H1 (cell line): ENCODE measurements at regions not wholly inside any gene's neighbourhood (a gene's known extent, or its start where the extent isn't known, plus 50 kb on each side); places are given as distances from the start of the nearest gene placed in this dataset.
"Not testable (repeated sequence)": the region's sequence is repeated elsewhere in the genome, so short reads cannot be mapped to it uniquely, and the experiment has no call there.

Experiments
- CTCF ChIA-PET: fragments of 300-600 bp; sonication (Branson Sonifier 250); formaldehyde crosslinking; loops from one replicate; lab custom pipeline; 2021; ENCODE audit not compliant: partially characterized antibody; lab: Charles Lee
- POLR2A ChIA-PET: fragments of 300-600 bp; sonication (Branson Sonifier 250); formaldehyde crosslinking; loops from one replicate; lab custom pipeline; 2021; ENCODE audit warnings: inconsistent platforms; ENCODE audit not compliant: partially characterized antibody; lab: Charles Lee
- DNase-seq, 2 experiments: peaks; one replicate each; pipeline versions ENCODE4 v3.0.0 to v3.0.0-alpha.2; 2010 to 2022; ENCODE audit warnings: low spot score in 2 of 2, low read depth in 1 of 2, mixed read lengths in 1 of 2
- FAIRE-seq: peaks from 2 replicates; lab custom pipeline; 2011; peaks lifted over from hg19 to GRCh38; lab: Jason Lieb, UNC
- H2AFZ ChIP-seq: 2 replicates; pipeline ENCODE4 v1.8.1; 2012; ENCODE audit warnings: low read length, inconsistent platforms
- H2AK5ac ChIP-seq: 2 replicates; pipeline ENCODE4 v1.6.1; 2013; ENCODE audit warnings: low read depth, low read length
- H2BK120ac ChIP-seq: replicated peaks from 2 replicates; pipeline ENCODE3; 2013; ENCODE audit warnings: low read depth, low read length, inconsistent platforms
- H2BK12ac ChIP-seq: 2 replicates; pipeline ENCODE4 v1.6.1; 2013; ENCODE audit warnings: low read depth, low read length
- H2BK15ac ChIP-seq: 2 replicates; pipeline ENCODE4 v1.6.1; 2013; ENCODE audit warnings: low read length
- H2BK20ac ChIP-seq: 2 replicates; pipeline ENCODE4 v1.6.1; 2013; ENCODE audit warnings: low read length
- H2BK5ac ChIP-seq: 2 replicates; pipeline ENCODE4 v1.6.1; 2013; ENCODE audit warnings: low read depth, low read length
- H3K14ac ChIP-seq: 2 replicates; pipeline ENCODE4 v1.6.1; 2013; ENCODE audit warnings: inconsistent platforms; ENCODE audit not compliant: insufficient read length
- H3K18ac ChIP-seq: 2 replicates; pipeline ENCODE4 v1.6.1; 2013; ENCODE audit warnings: low read length; ENCODE audit errors: extremely low read depth
- H3K23ac ChIP-seq: 2 replicates; pipeline ENCODE4 v1.6.1; 2013; ENCODE audit warnings: inconsistent platforms; ENCODE audit not compliant: insufficient read length
- H3K23me2 ChIP-seq: 2 replicates; pipeline ENCODE4 v1.6.1; 2013; ENCODE audit warnings: low read depth, low read length
- H3K27ac ChIP-seq: 2 replicates; pipeline ENCODE4 v1.6.1; 2011; ENCODE audit warnings: low read depth, low read length, inconsistent platforms
- H3K27me3 ChIP-seq, 4 experiments: replicated peaks in 1 of 4; 1 replicate in 1 of 4; 2 replicates in 3 of 4; pipeline versions ENCODE4 v1.6.1 to v1.8.1; 2011 to 2013; ENCODE audit warnings: low read length in 3 of 4, mild to moderate bottlenecking in 3 of 4, inconsistent platforms in 2 of 4, mixed read lengths in 2 of 4, moderate library complexity in 1 of 4; ENCODE audit not compliant: control insufficient read depth in 3 of 4, insufficient read depth in 3 of 4; ENCODE audit errors: extremely low read depth in 1 of 4
- H3K36me3 ChIP-seq, 4 experiments: 2 replicates each; pipeline versions ENCODE4 v1.6.1 to v1.8.1; 2011 to 2013; ENCODE audit warnings: mild to moderate bottlenecking in 4 of 4, low read length in 3 of 4, moderate library complexity in 2 of 4, control low read depth in 1 of 4, inconsistent platforms in 1 of 4; ENCODE audit not compliant: insufficient read depth in 4 of 4, control insufficient read depth in 2 of 4
- H3K4ac ChIP-seq: replicated peaks from 2 replicates; pipeline ENCODE3; 2013; ENCODE audit warnings: low read length, low read depth, mixed read lengths, inconsistent platforms; ENCODE audit not compliant: insufficient read length
- H3K4me1 ChIP-seq, 4 experiments: replicated peaks in 1 of 4; 1 replicate in 1 of 4; 2 replicates in 3 of 4; pipeline versions ENCODE4 v1.6.1 to v1.8.1; 2011 to 2013; ENCODE audit warnings: low read length in 3 of 4, inconsistent platforms in 2 of 4, mixed read lengths in 1 of 4; ENCODE audit not compliant: insufficient read depth in 4 of 4, control insufficient read depth in 3 of 4
- H3K4me2 ChIP-seq, 2 experiments: 2 replicates each; pipeline versions ENCODE4 v1.6.1 to v1.8.1; 2011 to 2013; ENCODE audit warnings: low read depth in 2 of 2, low read length in 2 of 2, control low read depth in 1 of 2, inconsistent platforms in 1 of 2, mild to moderate bottlenecking in 1 of 2; ENCODE audit not compliant: insufficient read depth in 1 of 2
- H3K4me3 ChIP-seq, 4 experiments: fragments of 200-600, 300-600 bp in 1 of 4; sonication (generic), shearing (Covaris generic), sonication (Bioruptor Twin) in 1 of 4; 2 replicates each; pipeline versions ENCODE4 v1.5.1 to v1.8.1; 2011 to 2016; ENCODE audit warnings: low read length in 4 of 4, low read depth in 3 of 4, control low read depth in 2 of 4, inconsistent platforms in 2 of 4, mild to moderate bottlenecking in 2 of 4, mixed read lengths in 1 of 4, moderate library complexity in 1 of 4; ENCODE audit not compliant: insufficient read depth in 2 of 4; ENCODE audit errors: extremely low read depth in 1 of 4
- H3K56ac ChIP-seq: replicated peaks from 2 replicates; pipeline ENCODE3; 2013; ENCODE audit warnings: low read depth, mild to moderate bottlenecking, mixed read lengths, low read length, inconsistent platforms; ENCODE audit not compliant: insufficient read length
- H3K79me1 ChIP-seq: 2 replicates; pipeline ENCODE4 v1.6.1; 2013; ENCODE audit warnings: low read depth, low read length, control low read depth
- H3K79me2 ChIP-seq, 2 experiments: 2 replicates each; pipeline versions ENCODE4 v1.6.1 to v1.8.1; 2012 to 2013; ENCODE audit warnings: low read length in 2 of 2, mild to moderate bottlenecking in 2 of 2, inconsistent platforms in 1 of 2; ENCODE audit not compliant: insufficient read depth in 2 of 2, control insufficient read depth in 1 of 2
- H3K9ac ChIP-seq, 4 experiments: replicated peaks in 1 of 4; 1 replicate in 1 of 4; 2 replicates in 3 of 4; pipeline versions ENCODE4 v1.6.1 to v1.8.1; 2011 to 2013; ENCODE audit warnings: low read depth in 3 of 4, low read length in 3 of 4, control low read depth in 2 of 4, mild to moderate bottlenecking in 2 of 4, moderate library complexity in 2 of 4, inconsistent platforms in 1 of 4; ENCODE audit errors: extremely low read depth in 1 of 4
- H3K9me3 ChIP-seq, 2 experiments: 2 replicates each; pipeline versions ENCODE4 v1.6.1 to v1.8.1; 2012 to 2013; ENCODE audit warnings: mild to moderate bottlenecking in 2 of 2, moderate library complexity in 2 of 2, control low read depth in 1 of 2, inconsistent platforms in 1 of 2, low read depth in 1 of 2, low read length in 1 of 2, mixed read lengths in 1 of 2; ENCODE audit not compliant: insufficient read depth in 2 of 2
- H4K20me1 ChIP-seq, 2 experiments: replicated peaks in 1 of 2; 2 replicates each; pipeline versions ENCODE3 to v1.8.1; 2011 to 2013; ENCODE audit warnings: inconsistent platforms in 2 of 2, low read length in 2 of 2, mild to moderate bottlenecking in 1 of 2; ENCODE audit not compliant: insufficient read depth in 2 of 2, control insufficient read depth in 1 of 2
- H4K5ac ChIP-seq: 2 replicates; pipeline ENCODE4 v1.6.1; 2013; ENCODE audit warnings: low read length, low read depth, mixed read lengths, inconsistent platforms; ENCODE audit not compliant: insufficient read length
- H4K8ac ChIP-seq: 2 replicates; pipeline ENCODE4 v1.8.0; 2013; ENCODE audit warnings: mild to moderate bottlenecking, moderate library complexity, low read length, inconsistent platforms; ENCODE audit not compliant: insufficient read depth; ENCODE audit errors: extremely low read depth
- H4K91ac ChIP-seq: replicated peaks from 2 replicates; pipeline ENCODE3; 2013; ENCODE audit warnings: low read length, mixed read lengths, inconsistent platforms; ENCODE audit not compliant: insufficient read length
- WGBS, 2 experiments: shearing (Covaris generic) in 1 of 2; methylation state at CpG; one replicate each; pipeline versions ENCODE4 v1.1.6 to v1.1.7; 2013 to 2015; ENCODE audit warnings: low lambda C conversion rate in 2 of 2, mixed read lengths in 2 of 2, inconsistent platforms in 1 of 2, low coverage in 1 of 2, missing lambda C conversion rate in 1 of 2; ENCODE audit not compliant: insufficient replicate concordance in 2 of 2, insufficient coverage in 1 of 2, insufficient read length in 1 of 2; ENCODE audit errors: extremely low coverage in 1 of 2, missing lambda C conversion rate in 1 of 2; 5-methylcytosine and 5-hydroxymethylcytosine counted together

DNA sequence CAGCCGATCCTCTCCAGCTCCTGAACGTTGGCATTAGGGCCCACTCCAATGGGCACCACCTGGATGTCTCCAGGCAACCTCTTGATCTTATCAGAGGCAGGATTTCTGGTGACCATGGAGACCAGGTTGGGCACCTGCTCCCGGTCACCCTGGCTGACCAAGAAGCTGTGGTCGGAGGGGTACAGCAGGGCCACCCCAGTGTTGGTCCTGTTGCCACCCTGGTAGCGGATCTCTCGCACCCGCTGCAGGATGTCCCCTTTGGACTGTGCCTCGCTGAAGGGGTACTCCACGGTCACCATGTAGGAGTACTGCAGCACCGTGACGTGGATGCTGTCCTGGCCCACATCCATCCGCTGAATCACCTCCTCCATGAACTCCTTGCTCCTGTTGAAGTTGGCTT lies 104.3 kb upstream of the CCT8L2 start:
- H4K5ac ChIP-seq, H2BK15ac ChIP-seq, FAIRE-seq, H3K23ac ChIP-seq, H3K79me2 ChIP-seq, H2BK5ac ChIP-seq, H3K79me1 ChIP-seq, POLR2A ChIA-PET, H2BK12ac ChIP-seq, H2AFZ ChIP-seq, H3K18ac ChIP-seq, H3K4ac ChIP-seq, H3K4me2 ChIP-seq, H3K4me1 ChIP-seq, H2AK5ac ChIP-seq, H3K9ac ChIP-seq, H2BK120ac ChIP-seq, H4K8ac ChIP-seq, H3K56ac ChIP-seq, H4K20me1 ChIP-seq, CTCF ChIA-PET, H3K36me3 ChIP-seq, H2BK20ac ChIP-seq, H3K27me3 ChIP-seq, H4K91ac ChIP-seq, DNase-seq, H3K14ac ChIP-seq, H3K23me2 ChIP-seq, H3K4me3 ChIP-seq, H3K27ac ChIP-seq: not testable (repeated sequence)
- H3K9me3 ChIP-seq: peaks cover 27 to 79% of the 10 kb centered on the region in 2 experiments
- 88% methylated on average over 8 of the region's 12 CpGs; no CpG with 5 or more reads in 1 of the 2 experiments for WGBS, 2 experiments
